GM18868 (cell line): ENCODE measurements at regions not wholly inside any gene's neighbourhood (a gene's known extent, or its start where the extent isn't known, plus 50 kb on each side); places are given as distances from the start of the nearest gene placed in this dataset.
"Not testable (repeated sequence)": the region's sequence is repeated elsewhere in the genome, so short reads cannot be mapped to it uniquely, and the experiment has no call there.

Source experiments
- ATAC-seq: cut with Tn5 transposase; IDR thresholded peaks from one replicate; pipeline ENCODE4 v1.9.1; 2021; ENCODE audit warnings: mild to moderate bottlenecking, moderate library complexity; ENCODE audit not compliant: unreplicated experiment

DNA sequence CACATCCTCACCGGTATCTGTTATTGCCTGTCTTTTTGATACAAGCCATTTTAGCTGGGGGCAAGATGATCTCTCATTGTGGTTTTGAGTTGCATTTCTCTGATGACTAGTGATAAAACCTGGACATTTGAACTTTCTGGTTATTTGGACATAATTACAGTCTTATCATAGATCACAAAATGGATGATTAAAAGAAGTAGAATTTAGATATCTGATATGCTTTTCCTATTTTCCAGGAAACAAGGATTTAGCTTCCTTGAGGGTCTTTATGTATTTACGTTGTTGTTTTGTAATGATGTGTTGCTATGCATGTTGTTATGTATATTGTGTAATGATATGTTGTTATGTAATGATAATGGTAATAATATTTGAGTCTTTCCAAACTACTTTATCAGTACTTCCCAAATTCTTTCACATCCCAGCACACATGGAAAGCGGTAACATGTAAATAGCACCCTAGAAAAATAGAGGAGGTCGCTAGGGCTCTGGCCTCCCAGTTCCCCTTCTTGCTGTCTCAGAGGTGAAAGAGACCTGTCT lies 53.8 kb downstream of the GJD2 start:
- ATAC-seq = no peak

DNA sequence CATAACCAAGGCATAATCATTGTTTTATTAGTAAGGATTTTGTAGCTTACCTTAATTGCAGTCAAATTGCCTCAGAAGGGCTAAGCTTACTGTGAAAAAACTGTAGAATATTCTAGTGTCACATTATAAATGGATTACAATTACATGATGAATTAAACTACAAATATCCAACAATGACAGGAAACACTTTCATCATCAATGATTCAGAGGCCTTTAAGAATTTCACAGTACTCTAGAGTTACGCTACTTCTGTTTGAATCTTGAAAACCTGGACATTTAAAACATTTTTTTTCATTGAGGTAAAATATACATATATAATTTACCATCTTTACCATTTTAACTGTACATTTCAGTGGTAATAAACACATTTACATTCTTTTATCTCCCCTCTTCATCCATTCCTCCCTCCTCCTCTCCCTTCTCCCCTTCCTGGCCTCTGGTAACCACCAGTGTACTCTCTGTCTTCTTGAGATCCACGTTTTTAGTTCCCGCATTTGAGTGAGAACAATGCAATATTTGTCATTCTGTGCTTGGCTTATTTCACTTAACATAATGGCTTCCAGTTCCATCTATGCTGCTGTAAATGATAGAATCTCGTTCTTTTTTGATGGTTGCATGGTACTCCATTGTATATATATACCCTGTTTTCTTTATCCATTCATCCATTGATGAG lies 54.7 kb downstream of the GJD2 start:
- no peak for ATAC-seq

DNA sequence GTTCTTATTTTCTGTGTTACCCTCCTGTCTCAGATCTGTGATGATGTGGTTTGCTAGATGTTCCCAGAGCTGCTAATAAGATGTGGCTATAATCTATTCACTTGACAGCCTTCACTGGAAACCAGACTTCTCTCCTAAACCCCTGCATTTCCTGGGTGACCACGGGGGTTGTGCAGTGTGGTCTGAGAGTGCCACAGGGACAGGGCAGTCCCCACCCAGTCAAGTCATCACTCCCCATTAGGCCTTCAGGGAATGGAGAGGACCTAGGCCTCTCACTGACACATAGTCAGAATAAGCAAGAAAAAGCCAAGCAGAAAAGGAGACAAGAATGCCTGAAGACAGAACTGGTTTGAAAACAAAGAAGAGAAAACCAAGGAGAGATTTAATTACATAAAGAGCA lies 58.3 kb downstream of the GJD2 start:
- no peak for ATAC-seq

DNA sequence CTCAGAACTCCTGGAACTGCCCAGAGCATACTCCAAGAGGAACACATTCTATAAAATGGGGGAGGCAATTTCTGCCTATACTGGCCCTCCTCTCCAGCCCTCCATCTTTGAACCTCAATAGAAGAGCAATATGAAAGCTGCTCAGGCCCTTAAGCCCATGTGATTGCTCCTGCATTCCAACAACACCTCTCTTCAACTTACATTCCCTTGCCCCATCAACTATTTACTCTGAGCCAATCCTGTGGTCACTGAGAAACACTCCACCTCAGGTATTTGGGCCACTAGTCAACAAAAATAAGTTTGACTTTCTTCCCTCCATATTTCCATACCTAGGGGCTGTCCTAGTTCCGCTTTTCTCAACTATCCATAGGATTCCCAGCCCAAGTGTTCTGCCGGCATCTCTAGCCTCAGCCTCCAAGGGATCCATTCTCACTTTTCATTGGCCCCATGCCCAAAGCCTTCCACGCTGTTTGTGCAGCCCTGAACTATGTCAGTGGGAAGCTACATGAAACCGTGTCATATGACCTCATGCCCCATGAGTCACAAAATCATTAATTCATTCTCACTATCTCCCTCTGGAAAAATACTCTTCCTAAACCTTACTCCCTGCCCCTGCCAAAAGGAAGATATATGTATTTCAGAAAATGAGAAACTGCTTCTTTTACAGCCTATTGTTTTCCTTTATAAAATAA lies 61.6 kb downstream of the GJD2 start:
- ATAC-seq = no peak

DNA sequence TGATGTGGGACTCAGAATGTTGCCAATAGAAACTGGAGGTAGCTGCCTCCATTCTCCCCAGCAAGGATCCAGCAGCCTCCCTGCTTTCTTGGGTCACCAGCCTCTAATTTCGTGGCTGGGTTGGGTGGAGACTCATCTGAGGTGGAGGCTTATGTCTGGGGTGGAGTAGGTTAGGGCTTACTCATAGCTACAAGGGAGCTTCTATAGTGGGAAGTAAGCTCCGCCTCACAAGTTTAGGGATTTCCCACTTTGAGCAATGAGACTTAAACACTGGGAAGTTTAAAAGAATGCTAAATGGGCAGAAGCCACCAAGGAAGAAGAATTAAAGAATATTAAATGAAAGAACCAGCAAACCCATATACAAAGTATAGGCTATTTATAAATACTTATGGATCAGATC lies 63.8 kb downstream of the GJD2 start:
- ATAC-seq = no peak

DNA sequence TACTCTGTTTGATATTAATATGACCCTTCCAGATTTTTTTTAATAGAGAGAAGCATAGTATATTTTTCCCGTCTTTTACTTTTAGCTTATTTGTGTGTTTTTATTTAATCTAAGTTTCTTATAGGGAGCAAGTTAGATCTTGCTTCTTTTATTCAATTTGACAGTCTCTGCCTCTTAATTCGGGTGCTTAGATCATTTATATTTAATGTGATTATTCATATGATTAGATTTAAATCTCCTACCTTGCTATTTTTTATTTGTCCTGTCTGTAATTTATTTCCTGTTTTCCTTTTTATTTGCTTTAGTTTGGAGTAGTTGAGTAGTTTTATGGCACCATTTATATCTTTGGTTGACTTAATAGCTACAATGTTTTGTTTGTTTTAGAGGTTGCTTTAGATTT lies 66.1 kb downstream of the GJD2 start:
- ATAC-seq = no peak

DNA sequence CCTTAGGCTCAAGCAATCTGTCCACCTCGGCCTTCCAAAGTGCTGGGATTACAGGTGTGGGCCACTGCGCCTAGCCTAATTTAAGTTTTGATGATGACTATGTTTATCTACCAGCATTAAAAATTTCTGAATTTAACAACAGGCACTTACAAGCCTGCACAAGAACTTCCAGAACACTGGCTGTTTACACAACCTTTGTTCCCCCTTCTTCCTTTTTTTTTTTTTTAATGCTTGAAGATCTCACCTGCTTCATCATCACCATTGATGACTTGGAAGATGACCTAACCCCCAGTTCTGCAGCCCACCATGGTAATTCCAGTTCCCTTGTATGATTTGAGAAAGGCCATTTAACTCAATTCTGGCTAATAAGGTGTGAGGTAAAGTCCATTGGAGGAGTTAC lies 70.4 kb downstream of the GJD2 start:
- no peak for ATAC-seq

DNA sequence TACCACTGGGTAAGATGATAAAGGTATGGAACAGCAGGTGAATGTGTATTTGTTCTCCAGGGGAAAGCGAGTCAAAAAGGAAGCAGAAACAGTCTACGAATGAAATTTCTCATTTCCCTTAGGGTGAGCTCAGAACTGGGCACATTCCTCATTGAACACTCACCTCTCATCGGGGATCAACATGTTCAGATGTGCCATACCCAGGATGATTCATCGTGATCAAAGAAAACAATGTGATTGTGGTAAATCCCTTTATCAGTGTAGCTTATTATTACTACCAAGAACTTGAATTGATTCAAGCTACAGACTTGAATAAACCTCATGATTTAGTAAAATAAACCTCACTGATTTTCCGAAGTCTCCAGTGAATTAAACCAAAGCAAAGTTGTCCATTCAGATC lies 72.1 kb downstream of the GJD2 start:
- no peak for ATAC-seq

DNA sequence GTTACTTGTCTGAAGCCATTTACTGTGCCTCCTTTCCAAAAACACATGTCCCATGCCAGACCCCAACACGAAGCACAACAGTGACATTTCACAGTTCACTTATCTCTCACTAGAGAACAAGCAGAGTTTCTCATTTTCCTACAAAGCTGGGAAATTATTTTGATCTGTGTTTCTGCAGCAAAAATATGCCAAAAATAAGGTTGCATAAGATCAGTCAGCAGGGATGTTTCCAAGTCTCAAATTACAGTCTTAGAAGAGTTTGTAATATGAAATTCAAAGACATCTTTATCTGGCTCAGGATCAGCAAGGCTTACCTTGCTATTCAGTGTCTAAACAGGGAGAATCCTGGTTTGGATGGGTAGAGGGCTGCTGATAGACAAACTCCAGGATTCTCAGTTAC lies 75.5 kb downstream of the GJD2 start:
- no peak for ATAC-seq

DNA sequence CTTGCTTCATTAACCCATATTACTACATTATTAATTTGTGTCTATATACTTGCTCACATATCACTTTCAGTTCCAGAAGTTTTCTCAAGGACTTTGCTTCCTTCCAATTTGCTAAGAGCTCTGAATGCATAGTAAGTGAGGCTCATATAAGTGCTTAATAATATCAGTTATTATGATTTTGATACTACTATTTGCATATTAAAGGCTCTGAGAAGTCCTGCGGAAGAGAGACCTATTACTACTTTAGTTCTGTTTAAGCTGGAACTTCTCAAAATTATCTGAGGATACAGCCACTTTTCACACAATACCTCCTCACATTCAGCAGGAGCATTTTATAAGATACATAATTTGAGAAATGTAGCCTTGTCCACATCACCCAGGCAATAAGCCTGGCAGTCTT lies 81.6 kb downstream of the GJD2 start:
- no peak for ATAC-seq

DNA sequence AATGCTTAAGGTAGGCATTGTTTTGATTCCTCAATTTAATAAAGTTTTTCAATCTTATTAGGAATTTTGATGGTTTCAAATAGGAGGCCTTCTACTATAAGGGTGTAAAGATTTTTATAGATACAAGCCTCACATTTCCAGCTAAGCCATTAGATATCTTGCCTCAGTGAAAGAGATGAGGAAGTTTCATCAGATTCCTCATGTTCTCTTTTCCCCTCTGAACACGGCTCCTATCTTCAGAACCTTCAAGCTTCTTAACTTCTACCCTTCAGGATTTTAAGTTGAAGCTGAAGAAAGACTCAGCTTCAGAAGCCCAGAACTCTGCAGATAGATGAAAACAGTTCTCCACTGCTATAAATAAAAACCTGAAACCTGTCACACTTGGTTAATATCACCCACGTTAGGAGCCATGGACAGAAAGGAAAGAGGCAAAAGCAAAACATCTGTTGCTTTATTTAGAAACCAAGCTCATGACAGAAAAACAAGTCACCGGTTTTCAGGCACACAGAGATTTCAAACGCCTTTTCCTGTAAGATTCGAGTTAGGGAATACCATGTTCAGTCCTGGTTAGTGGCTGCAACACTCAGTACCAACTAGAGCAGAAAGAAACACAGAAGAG lies 82.2 kb upstream of the GOLGA8B start:
- ATAC-seq = no peak

DNA sequence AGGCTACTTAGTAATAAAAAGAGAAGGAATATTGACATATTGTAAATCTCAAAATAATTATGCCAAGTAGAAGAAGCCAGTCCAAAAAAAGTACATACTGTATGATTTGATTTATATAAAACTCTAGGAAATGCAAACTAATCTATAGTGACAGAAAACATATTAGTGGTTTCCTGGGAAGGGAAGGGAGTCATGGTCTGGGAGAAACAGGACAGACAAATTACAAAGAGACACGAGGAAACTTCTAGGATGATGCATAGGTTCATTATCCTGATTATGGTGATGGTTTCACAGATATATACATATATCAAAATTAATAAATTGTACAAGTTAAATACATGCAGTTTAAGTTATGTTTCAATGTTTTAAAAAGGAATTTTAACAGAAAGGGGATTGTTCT lies 81.0 kb upstream of the GOLGA8B start:
- no peak for ATAC-seq

DNA sequence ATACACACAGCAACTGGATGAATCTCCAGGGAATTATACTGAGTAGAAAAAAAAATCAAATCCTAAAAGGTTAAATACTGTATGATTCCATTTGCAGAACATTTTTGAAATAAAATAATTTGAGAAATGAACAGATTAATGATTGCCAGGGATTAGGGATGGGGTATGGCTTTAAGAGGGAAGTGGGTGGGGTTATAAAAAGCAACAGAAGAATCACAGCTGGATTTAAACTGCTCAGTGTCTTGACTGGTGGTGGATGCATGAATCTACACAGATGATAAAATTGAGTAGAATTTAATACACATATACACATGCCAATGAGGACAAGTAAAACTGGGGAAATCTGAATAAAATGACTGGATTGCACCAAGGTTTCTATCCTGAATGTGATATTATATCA lies 79.7 kb upstream of the GOLGA8B start:
- no peak for ATAC-seq

DNA sequence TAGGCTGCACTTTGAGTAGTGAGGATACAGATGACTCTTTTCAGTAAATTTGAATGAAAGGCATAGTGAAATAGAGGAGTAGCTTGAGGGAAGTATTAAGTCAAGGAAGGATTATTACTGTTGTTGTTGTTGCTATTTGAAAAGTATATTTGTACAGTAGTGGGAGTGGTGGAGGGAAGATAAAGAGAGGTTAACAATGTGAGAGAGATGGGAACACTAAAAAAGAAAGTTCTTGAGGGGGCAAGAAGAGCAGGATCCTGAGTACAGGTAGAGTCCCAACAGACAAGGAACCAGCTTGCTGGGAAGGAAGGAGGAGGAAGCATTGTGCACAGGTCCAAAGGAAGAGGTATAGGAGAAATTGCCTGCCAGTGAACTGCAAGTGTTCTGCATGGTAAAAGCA lies 75.6 kb upstream of the GOLGA8B start:
- ATAC-seq = no peak

DNA sequence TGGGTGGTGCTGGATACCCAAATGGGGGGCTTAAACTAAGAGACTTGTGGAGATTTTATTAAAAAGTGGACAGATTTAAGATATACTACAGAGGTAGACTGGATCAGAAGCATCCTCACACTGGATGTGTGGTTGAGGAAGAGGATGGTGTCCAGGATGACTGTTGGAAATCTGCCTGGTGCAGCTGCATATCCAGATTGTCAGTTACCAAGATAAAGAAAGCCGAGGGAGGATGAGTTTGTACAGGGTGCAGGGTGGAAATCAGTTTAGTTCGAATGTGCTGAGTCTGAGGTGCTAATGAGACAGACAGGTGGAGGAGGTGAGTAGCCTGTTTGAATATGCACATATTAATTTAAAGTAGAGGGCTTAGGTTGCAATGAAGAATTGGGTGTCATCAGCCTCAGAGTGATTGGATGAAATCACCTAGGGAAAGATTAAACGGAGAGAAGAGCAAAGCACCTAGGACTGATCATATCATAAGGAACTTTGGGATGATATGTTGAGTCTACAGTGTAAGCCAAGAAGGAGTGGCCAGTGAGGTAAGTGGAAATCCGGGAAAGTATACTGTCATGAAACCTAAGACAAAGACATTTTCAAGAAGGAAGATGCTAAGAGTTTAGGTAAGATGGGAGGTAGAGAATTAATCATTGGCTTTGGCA lies 74.1 kb upstream of the GOLGA8B start:
- no peak for ATAC-seq

DNA sequence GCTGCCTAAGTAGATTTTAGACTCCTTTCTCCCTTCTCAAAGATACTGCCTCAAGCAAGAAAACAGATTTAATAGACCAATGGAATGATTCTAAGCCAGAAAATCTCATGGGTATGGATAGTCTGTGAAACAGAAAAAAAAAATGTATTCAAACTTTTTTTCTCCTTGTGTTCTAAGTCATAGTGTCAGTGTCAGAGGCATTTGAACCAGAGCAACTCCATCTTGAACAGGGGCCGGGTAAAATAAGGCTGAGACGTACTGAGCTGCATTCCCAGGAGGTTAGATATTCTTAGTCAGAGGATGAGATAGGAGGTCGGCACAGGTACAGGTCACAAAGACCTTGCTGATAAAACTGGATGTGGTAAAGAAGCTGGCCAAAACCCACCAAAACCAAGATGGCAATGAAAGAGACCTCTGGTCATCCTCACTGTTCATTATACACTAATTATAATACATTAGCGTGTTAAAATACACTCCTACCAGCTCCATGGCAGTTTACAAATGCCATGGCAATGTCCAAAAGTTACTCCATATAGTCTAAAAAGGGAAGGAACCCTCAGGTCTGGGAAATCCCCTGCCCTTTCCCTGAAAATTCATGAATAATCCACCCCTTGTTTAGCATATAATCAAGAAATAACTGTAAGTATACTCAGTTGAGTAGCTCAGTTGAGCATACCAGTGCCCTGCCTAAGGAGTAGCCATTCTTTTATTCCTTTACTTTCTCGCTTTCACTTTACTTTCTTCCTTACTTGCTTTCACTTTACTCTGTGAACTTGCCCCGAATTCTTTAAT lies 72.8 kb upstream of the GOLGA8B start:
- no peak for ATAC-seq

DNA sequence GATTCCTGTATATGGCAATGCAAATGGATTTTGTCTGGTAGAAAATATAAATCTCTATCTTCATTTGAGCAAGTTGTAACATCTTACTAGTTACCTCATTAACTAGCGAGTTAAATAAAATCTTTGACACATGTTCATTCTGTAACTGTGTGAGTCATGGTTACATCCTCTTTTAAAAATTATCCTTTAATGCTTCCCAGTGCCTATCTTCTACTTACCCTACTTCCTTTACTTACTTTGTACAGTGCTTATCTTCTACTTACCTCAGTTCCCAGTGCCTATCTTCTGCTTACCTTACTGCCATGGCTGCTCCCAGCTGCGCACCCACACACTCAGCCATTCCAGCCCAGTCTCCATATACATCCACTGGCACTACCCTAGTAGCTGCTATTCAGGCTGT lies 71.9 kb upstream of the GOLGA8B start:
- no peak for ATAC-seq

DNA sequence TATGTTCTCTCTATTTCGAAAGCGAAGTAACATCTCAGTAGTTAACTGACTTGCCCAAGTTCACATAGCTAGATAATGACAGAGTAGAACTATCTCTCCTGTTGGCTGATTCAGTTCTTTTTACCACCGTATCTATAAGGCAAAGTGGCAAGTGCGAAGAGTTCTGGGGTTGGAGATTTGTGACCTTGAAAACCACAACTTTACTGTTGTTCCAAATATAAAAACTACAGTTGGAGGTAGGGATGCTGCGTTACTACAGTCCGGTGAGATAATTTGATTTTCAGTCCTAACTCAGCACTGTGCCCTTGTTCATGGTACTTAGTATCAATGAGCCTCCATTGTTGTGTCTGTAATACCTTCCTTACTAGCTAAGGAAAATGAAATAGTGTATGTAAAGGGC lies 71.2 kb upstream of the GOLGA8B start:
- ATAC-seq = no peak

DNA sequence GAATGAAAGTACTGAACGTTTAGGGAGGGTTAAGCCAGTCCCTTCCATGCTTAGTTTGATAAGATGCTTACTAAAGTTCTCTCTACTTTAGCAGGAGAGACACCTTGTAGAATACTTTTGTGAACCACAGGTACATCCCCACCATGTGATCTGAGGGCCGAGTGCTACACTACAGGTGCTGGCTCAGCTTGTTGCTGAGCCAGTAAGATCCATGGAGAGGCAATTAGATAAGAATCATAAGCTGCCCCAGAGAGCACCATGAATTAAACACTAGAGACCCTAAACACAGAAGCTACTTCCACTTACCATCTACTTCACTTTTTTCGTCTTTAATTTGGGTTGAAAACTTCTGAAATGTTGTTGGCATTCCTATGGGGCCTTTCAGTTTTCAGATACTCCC lies 70.5 kb upstream of the GOLGA8B start:
- ATAC-seq = no peak

DNA sequence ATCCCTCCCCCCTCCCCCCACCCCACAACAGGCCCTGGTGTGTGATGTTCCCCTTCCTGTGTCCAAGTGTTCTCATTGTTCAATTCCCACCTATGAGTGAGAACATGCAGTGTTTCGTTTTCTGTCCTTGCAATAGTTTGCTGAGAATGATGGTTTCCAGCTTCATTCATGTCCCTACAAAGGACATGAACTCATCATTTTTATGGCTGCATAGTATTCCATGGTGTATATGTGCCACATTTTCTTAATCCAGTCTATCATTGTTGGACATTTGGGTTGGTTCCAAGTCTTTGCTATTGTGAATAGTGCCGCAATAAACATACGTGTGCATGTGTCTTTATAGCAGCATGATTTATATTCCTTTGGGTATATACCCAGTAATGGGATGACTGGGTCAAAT lies 69.9 kb upstream of the GOLGA8B start:
- ATAC-seq = not testable (repeated sequence)

DNA sequence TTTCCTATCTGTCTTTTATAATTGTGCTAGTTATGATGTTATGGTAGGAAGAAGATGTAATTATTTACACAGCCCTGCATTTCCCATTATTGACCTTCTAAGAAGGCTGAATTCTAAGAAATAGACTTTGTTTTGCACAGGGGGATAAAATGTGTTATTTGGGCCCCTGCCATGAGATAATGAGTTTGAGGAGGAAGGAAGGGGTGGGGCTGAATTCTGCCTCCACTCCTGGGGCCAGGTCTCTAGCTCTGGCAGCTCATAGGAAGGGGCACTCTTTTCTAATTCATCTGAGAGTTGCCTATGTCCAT lies 69.2 kb upstream of the GOLGA8B start:
- ATAC-seq = no peak
